Esophagus muscularis mucosa (tissue), 4 donors: ENCODE measurements at regions not wholly inside any gene's neighbourhood (a gene's known extent, or its start where the extent isn't known, plus 50 kb on each side); places are given as distances from the start of the nearest gene placed in this dataset.

Source experiments
- CTCF ChIP-seq, 3 experiments: fragments of 200-600 bp in 2 of 3; fragments of 450-650 bp in 1 of 3; sonication (generic) in 2 of 3; IDR thresholded peaks; one replicate each; pipeline ENCODE4 v1.5.1; 2017 to 2019; ENCODE audit warnings: antibody characterized with exemption in 3 of 3, mild to moderate bottlenecking in 2 of 3, moderate library complexity in 1 of 3
- EP300 ChIP-seq: sonication (generic); formaldehyde crosslinking; IDR thresholded peaks from one replicate; pipeline ENCODE4 v1.6.1; 2017; ENCODE audit warnings: antibody characterized with exemption
- POLR2AphosphoS5 ChIP-seq, 2 donors: sonication (generic); formaldehyde crosslinking; IDR thresholded peaks; one replicate each; pipeline ENCODE4 v1.6.1; 2017; ENCODE audit warnings: antibody characterized with exemption in 2 of 2

GRCh38 chr5:167319243-167319642 is 972.2 kb upstream of the WWC1 start:
- TF ChIP-seq CTCF (IDR thresholded peaks at IDR 0.05) (no peak), EP300 (no peak), POLR2AphosphoS5 (IDR thresholded peaks at IDR 0.05) (no peak)
